ENCODE measurements at regions not wholly inside any gene's neighbourhood (a gene's known extent, or its start where the extent isn't known, plus 50 kb on each side); places are given as distances from the start of the nearest gene placed in this dataset.
A peak's percentile ranks its signal among the peaks of the same experiment; 100 is the strongest.

GRCh38 chrX:40953369-40953768 is 131.9 kb upstream of the USP9X start:
- Histone ChIP-seq H3K36me3 (no peaks in the 10 kb centered on the region), H3K9ac (no peak overlapping the region), H3K27me3 (peaks cover 32% of the 10 kb centered on the region), H3K27ac (no peak overlapping the region), H3K4me2 (no peak overlapping the region), H3K4me3 (no peak overlapping the region), H4K20me1 (no peaks in the 10 kb centered on the region), H3K4me1 (no peaks in the 10 kb centered on the region), H3K9me3 (0 out of 2 replicates have a peak, but pooled peaks cover 4% of the 10 kb centered on the region)
- no peak for TF ChIP-seq Cebpa-rat (IDR thresholded peaks at IDR 0.05)

- H3K36me3 ChIP-seq = no peaks in the 10 kb centered on the region
- H3K27ac ChIP-seq = no peak overlapping the region
- peaks cover 8% of the 10 kb centered on the region; the same call in 1 of the 2 replicates for H3K4me1 ChIP-seq
- no peaks in the 10 kb centered on the region for H4K20me1 ChIP-seq
- H3K9me3 ChIP-seq = 0 out of 2 replicates have a peak, but pooled peaks cover 5% of the 10 kb centered on the region
- H3K4me2 ChIP-seq = no peak overlapping the region
- peaks cover 12% of the 10 kb centered on the region for H3K27me3 ChIP-seq
- H3K9ac ChIP-seq = no peak overlapping the region
- H3K4me3 ChIP-seq = no peak overlapping the region
- no peak for TF ChIP-seq Cebpa-rat (IDR thresholded peaks at IDR 0.05)
Measured at GRCh38 chrX:40960041-40960440, 125.2 kb upstream of the USP9X start.

- Histone ChIP-seq H3K9ac (no peak overlapping the region), H3K4me3 (no peak overlapping the region), H3K4me1 (peaks cover 16% of the 10 kb centered on the region; the same call in 1 of the 2 replicates), H4K20me1 (no peaks in the 10 kb centered on the region), H3K36me3 (no peaks in the 10 kb centered on the region), H3K4me2 (no peak overlapping the region), H3K27ac (no peak overlapping the region), H3K9me3 (0 out of 2 replicates have a peak, but pooled peaks cover 5% of the 10 kb centered on the region), H3K27me3 (peaks cover 12% of the 10 kb centered on the region; the same call in 1 of the 2 replicates)
- TF ChIP-seq Cebpa-rat (IDR thresholded peaks at IDR 0.05) = no peak
Measured at GRCh38 chrX:40962793-40963407, 122.3 kb upstream of the USP9X start.

GRCh38 chrX:40964008-40964407 is 121.2 kb upstream of the USP9X start:
- no peak overlapping the region for H3K27ac ChIP-seq
- no peak for TF ChIP-seq Cebpa-rat (IDR thresholded peaks at IDR 0.05)
- H3K9me3 ChIP-seq = 0 out of 2 replicates have a peak, but pooled peaks cover 5% of the 10 kb centered on the region
- H3K4me3 ChIP-seq = no peak overlapping the region
- H3K4me1 ChIP-seq = peaks cover 16% of the 10 kb centered on the region; the same call in 1 of the 2 replicates
- no peaks in the 10 kb centered on the region for H4K20me1 ChIP-seq
- H3K27me3 ChIP-seq = peaks cover 6% of the 10 kb centered on the region; the same call in 1 of the 2 replicates
- H3K9ac ChIP-seq = no peak overlapping the region
- no peaks in the 10 kb centered on the region for H3K36me3 ChIP-seq
- no peak overlapping the region for H3K4me2 ChIP-seq

GRCh38 chrX:40964633-40965586 is 120.3 kb upstream of the USP9X start:
- Histone ChIP-seq H3K9me3 (0 out of 2 replicates have a peak, but pooled peaks cover 5% of the 10 kb centered on the region), H4K20me1 (no peaks in the 10 kb centered on the region), H3K27ac (no peak overlapping the region), H3K9ac (no peak overlapping the region), H3K36me3 (no peaks in the 10 kb centered on the region), H3K4me3 (no peak overlapping the region), H3K4me1 (peaks cover 16% of the 10 kb centered on the region; the same call in 1 of the 2 replicates), H3K27me3 (no peaks in the 10 kb centered on the region), H3K4me2 (peak overlapping the region; percentile 11)
- no peak for TF ChIP-seq Cebpa-rat (IDR thresholded peaks at IDR 0.05)

GRCh38 chrX:40966213-40966820 is 118.9 kb upstream of the USP9X start:
- TF ChIP-seq Cebpa-rat (IDR thresholded peaks at IDR 0.05) = no peak
- H3K9ac ChIP-seq = no peak overlapping the region
- 0 out of 2 replicates have a peak, but pooled peaks cover 5% of the 10 kb centered on the region for H3K9me3 ChIP-seq
- H3K4me3 ChIP-seq = no peak overlapping the region
- H3K4me1 ChIP-seq = peaks cover 16% of the 10 kb centered on the region; the same call in 1 of the 2 replicates
- H3K36me3 ChIP-seq = no peaks in the 10 kb centered on the region
- H4K20me1 ChIP-seq = no peaks in the 10 kb centered on the region
- no peak overlapping the region for H3K27ac ChIP-seq
- no peaks in the 10 kb centered on the region for H3K27me3 ChIP-seq
- H3K4me2 ChIP-seq = no peak overlapping the region

- no peak overlapping the region for H3K27ac ChIP-seq
- no peaks in the 10 kb centered on the region for H4K20me1 ChIP-seq
- H3K9me3 ChIP-seq = 0 out of 2 replicates have a peak, but pooled peaks cover 12% of the 10 kb centered on the region
- no peak overlapping the region for H3K9ac ChIP-seq
- no peak for TF ChIP-seq Cebpa-rat (IDR thresholded peaks at IDR 0.05)
- H3K4me3 ChIP-seq = no peak overlapping the region
- no peaks in the 10 kb centered on the region for H3K36me3 ChIP-seq
- H3K4me1 ChIP-seq = peaks cover 22% of the 10 kb centered on the region
- no peaks in the 10 kb centered on the region for H3K27me3 ChIP-seq
- no peak overlapping the region for H3K4me2 ChIP-seq
Measured at GRCh38 chrX:40968180-40968579, 117.1 kb upstream of the USP9X start.

GRCh38 chrX:40971736-40972135 is 113.5 kb upstream of the USP9X start:
- H3K4me3 ChIP-seq = no peak overlapping the region
- no peaks in the 10 kb centered on the region for H3K36me3 ChIP-seq
- 0 out of 2 replicates have a peak overlapping the region, but pooled peaks have one; percentile 14 for H3K4me2 ChIP-seq
- peaks cover 6% of the 10 kb centered on the region; the same call in 1 of the 2 replicates for H3K4me1 ChIP-seq
- TF ChIP-seq Cebpa-rat (IDR thresholded peaks at IDR 0.05) = no peak
- no peaks in the 10 kb centered on the region for H4K20me1 ChIP-seq
- no peak overlapping the region for H3K27ac ChIP-seq
- no peak overlapping the region for H3K9ac ChIP-seq
- 0 out of 2 replicates have a peak, but pooled peaks cover 7% of the 10 kb centered on the region for H3K9me3 ChIP-seq
- no peaks in the 10 kb centered on the region for H3K27me3 ChIP-seq

- H3K27ac ChIP-seq = no peak overlapping the region
Measured at GRCh38 chrX:40973619-40974018, 111.6 kb upstream of the USP9X start.

More at GRCh38 chrX:40973619-40974018, 111.6 kb upstream of the USP9X start:
- Histone ChIP-seq H3K4me1 (peaks cover 6% of the 10 kb centered on the region; the same call in 1 of the 2 replicates), H3K36me3 (no peaks in the 10 kb centered on the region), H3K27me3 (no peaks in the 10 kb centered on the region), H3K4me2 (no peak overlapping the region), H4K20me1 (no peaks in the 10 kb centered on the region), H3K4me3 (no peak overlapping the region), H3K9me3 (peaks cover 17% of the 10 kb centered on the region), H3K9ac (no peak overlapping the region)
- TF ChIP-seq Cebpa-rat (IDR thresholded peaks at IDR 0.05) = no peak

All from BLaER1 (cell line).